HuH-7.5 (cell line): ENCODE measurements at regions not wholly inside any gene's neighbourhood (a gene's known extent, or its start where the extent isn't known, plus 50 kb on each side); places are given as distances from the start of the nearest gene placed in this dataset.
"Not testable (repeated sequence)": the region's sequence is repeated elsewhere in the genome, so short reads cannot be mapped to it uniquely, and the experiment has no call there.

Experiments used
- DNase-seq: peaks from one replicate; pipeline ENCODE4 v3.0.0; 2011; ENCODE audit warnings: low spot score

GRCh38 chr11:90669094-90669493 lies 446.2 kb upstream of the CHORDC1 start:
- no peak for DNase-seq

- no peak for DNase-seq
These were observed 445.7 kb upstream of the CHORDC1 start for GRCh38 chr11:90668502-90668901.

- no peak for DNase-seq
These were observed 438.4 kb upstream of the CHORDC1 start for GRCh38 chr11:90661233-90661632.

GRCh38 chr11:90656171-90656570 lies 433.3 kb upstream of the CHORDC1 start:
- DNase-seq, result no peak

GRCh38 chr11:90650153-90650552 lies 427.3 kb upstream of the CHORDC1 start:
- no peak for DNase-seq

- DNase-seq, result no peak
These were observed 423.9 kb upstream of the CHORDC1 start for GRCh38 chr11:90646706-90647105.

GRCh38 chr11:90646266-90646665 lies 423.4 kb upstream of the CHORDC1 start:
- no peak for DNase-seq

- no peak for DNase-seq
These were observed 416.7 kb upstream of the CHORDC1 start for GRCh38 chr11:90639461-90639993.

- DNase-seq, result no peak
These were observed 413.0 kb upstream of the CHORDC1 start for GRCh38 chr11:90635886-90636285.

- DNase-seq, result no peak
These were observed 412.3 kb upstream of the CHORDC1 start for GRCh38 chr11:90635151-90635550.

GRCh38 chr11:90630176-90630575 lies 407.3 kb upstream of the CHORDC1 start:
- DNase-seq, result no peak

GRCh38 chr11:90629229-90629806 lies 406.5 kb upstream of the CHORDC1 start:
- DNase-seq, result no peak

- DNase-seq, result no peak
These were observed 391.5 kb upstream of the CHORDC1 start for GRCh38 chr11:90614318-90614717.

- not testable (repeated sequence) for DNase-seq
These were observed 390.2 kb upstream of the CHORDC1 start for GRCh38 chr11:90613037-90613436.

GRCh38 chr11:90606721-90607120 lies 383.9 kb upstream of the CHORDC1 start:
- no peak for DNase-seq

- DNase-seq, result no peak
These were observed 378.4 kb upstream of the CHORDC1 start for GRCh38 chr11:90601261-90601660.

- no peak for DNase-seq
These were observed 371.8 kb upstream of the CHORDC1 start for GRCh38 chr11:90594658-90595057.

- DNase-seq, result no peak
These were observed 370.2 kb upstream of the CHORDC1 start for GRCh38 chr11:90593099-90593498.

GRCh38 chr11:90590286-90590685 lies 367.4 kb upstream of the CHORDC1 start:
- no peak for DNase-seq

- no peak for DNase-seq
These were observed 366.9 kb upstream of the CHORDC1 start for GRCh38 chr11:90589735-90590134.

GRCh38 chr11:90587896-90588295 lies 365.0 kb upstream of the CHORDC1 start:
- DNase-seq, result no peak

- DNase-seq, result no peak
These were observed 362.6 kb upstream of the CHORDC1 start for GRCh38 chr11:90585491-90585890.

- DNase-seq, result not testable (repeated sequence)
These were observed 360.1 kb upstream of the CHORDC1 start for GRCh38 chr11:90582999-90583398.

GRCh38 chr11:90564531-90564930 lies 341.7 kb upstream of the CHORDC1 start:
- DNase-seq, result no peak
